Endothelial cell of umbilical vein (primary cell): ENCODE measurements at regions not wholly inside any gene's neighbourhood (a gene's known extent, or its start where the extent isn't known, plus 50 kb on each side); places are given as distances from the start of the nearest gene placed in this dataset.

Source experiments
- CTCF ChIP-seq, 2 donors: IDR thresholded peaks; 1 replicate in 1 of 2; 2 replicates in 1 of 2; pipeline ENCODE4 v1.5.1; 2011; ENCODE audit warnings: low read length in 2 of 2, mild to moderate bottlenecking in 2 of 2, moderate library complexity in 2 of 2, control low read depth in 1 of 2, inconsistent platforms in 1 of 2, low read depth in 1 of 2; ENCODE audit not compliant: insufficient read depth in 1 of 2; ENCODE audit errors: extremely low read depth in 1 of 2
- EZH2 ChIP-seq: IDR thresholded peaks from 2 replicates; pipeline ENCODE4 v1.6.1; 2012; ENCODE audit warnings: borderline replicate concordance, low read depth, mild to moderate bottlenecking, moderate library complexity, low read length, inconsistent platforms; ENCODE audit not compliant: severe bottlenecking
- FOS ChIP-seq: IDR thresholded peaks from 2 replicates; pipeline ENCODE4 v1.6.1; 2011; ENCODE audit warnings: mild to moderate bottlenecking, low read length, moderate library complexity, borderline replicate concordance; ENCODE audit not compliant: insufficient read depth
- POLR2A ChIP-seq: IDR thresholded peaks from 2 replicates; pipeline ENCODE4 v1.6.1; 2012; ENCODE audit warnings: low read depth, mild to moderate bottlenecking, control low read depth, low read length
- POLR2AphosphoS5 ChIP-seq: IDR thresholded peaks from 2 replicates; pipeline ENCODE4 v1.6.1; 2012; ENCODE audit warnings: low read depth, mild to moderate bottlenecking, control low read depth, low read length, moderate library complexity; ENCODE audit not compliant: insufficient read depth

- no peak for TF ChIP-seq POLR2A
- TF ChIP-seq EZH2, result no peak
- no peak for TF ChIP-seq CTCF (IDR thresholded peaks at IDR 0.05; ENCODE audit: extremely low read depth in 1 of 2, insufficient read depth in 1 of 2, low read depth in 1 of 2, low read length in 2 of 2)
- TF ChIP-seq POLR2AphosphoS5, result no peak
- no peak for TF ChIP-seq FOS
These were observed 97.8 kb downstream of the C5orf15 start for GRCh38 chr5:133870661-133871060.
